ENCODE measurements at regions not wholly inside any gene's neighbourhood (a gene's known extent, or its start where the extent isn't known, plus 50 kb on each side); places are given as distances from the start of the nearest gene placed in this dataset.

GRCh38 chr18:30492552-30493129, 549.9 kb downstream of the DSC3 start:
- no peak overlapping the region for H3K4me2 ChIP-seq (ENCODE audit: insufficient read depth, insufficient read length, low read length)
- no peak overlapping the region for H4K8ac ChIP-seq (replicated peaks; ENCODE audit: insufficient read length, low read depth, low read length)
- no peak overlapping the region for H2BK120ac ChIP-seq (ENCODE audit: low read depth, low read length, poor library complexity, severe bottlenecking)
- no peak overlapping the region for H3K23ac ChIP-seq (ENCODE audit: insufficient read length, low read depth, low read length)
- no peak overlapping the region for H2BK15ac ChIP-seq (ENCODE audit: low read depth, low read length)
- no peak overlapping the region for H3K27ac Mint-ChIP-seq
- H3K4me3 Mint-ChIP-seq: no peak overlapping the region
- no peaks in the 10 kb centered on the region for H3K79me2 ChIP-seq (ENCODE audit: insufficient read depth, low read length)
- H3K9ac ChIP-seq (ENCODE audit: extremely low read depth, insufficient read length, low read length): no peak overlapping the region
- H3T11ph ChIP-seq (ENCODE audit: low read length): no peak overlapping the region
- H4K20me1 ChIP-seq (ENCODE audit: control insufficient read depth, insufficient read depth, insufficient read length): no peaks in the 10 kb centered on the region
- H4K91ac ChIP-seq (ENCODE audit: insufficient read length, low read depth, low read length): no peak overlapping the region
- H3K36me3 Mint-ChIP-seq (ENCODE audit: insufficient read depth in 1 of 3, low read depth in 3 of 3): no peaks in the 10 kb centered on the region
- no peaks in the 10 kb centered on the region for H3K9me3 ChIP-seq (ENCODE audit: control insufficient read depth, low read depth, low read length)
- H2BK5ac ChIP-seq (ENCODE audit: insufficient read length, low read length): no peak overlapping the region
- H3K4me1 ChIP-seq (ENCODE audit: insufficient read depth, low read length): no peaks in the 10 kb centered on the region
- no CpG with 5 or more reads among the region's 4 CpGs for WGBS (ENCODE audit: extremely low coverage, insufficient read length, low lambda C conversion rate)
- H2BK12ac ChIP-seq (ENCODE audit: insufficient read length, low read depth, low read length): no peak overlapping the region
- H3K27me3 ChIP-seq (ENCODE audit: insufficient read depth, low read length): no peaks in the 10 kb centered on the region
- no peak overlapping the region for H2AK5ac ChIP-seq (ENCODE audit: insufficient read length, low read length)
- TF ChIP-seq CTCF (conservative IDR thresholded peaks at IDR 0.05): no peak
- H3K27ac ChIP-seq (ENCODE audit: insufficient read length, low read depth, low read length): no peak overlapping the region
- H2AFZ ChIP-seq (ENCODE audit: low read length): no peak overlapping the region
- no peaks in the 10 kb centered on the region for H3K27me3 Mint-ChIP-seq (ENCODE audit: low read depth)
- no peak overlapping the region for H3K18ac ChIP-seq (ENCODE audit: insufficient read length, low read depth, low read length)
- H4K5ac ChIP-seq (ENCODE audit: insufficient read length, low read depth, low read length): no peak overlapping the region
- no peak for DNase-seq
- H3K79me1 ChIP-seq (ENCODE audit: insufficient read depth, low read depth, low read length, poor library complexity, severe bottlenecking): no peaks in the 10 kb centered on the region
- H2BK20ac ChIP-seq (ENCODE audit: low read depth, low read length, poor library complexity, severe bottlenecking): no peak overlapping the region
- H3K4ac ChIP-seq (ENCODE audit: low read depth, low read length): no peak overlapping the region
- no peak overlapping the region for H3K56ac ChIP-seq (ENCODE audit: insufficient read length, low read depth, low read length)
- peaks cover 4% of the 10 kb centered on the region in 2 experiments; a peak in 3 of 4 replicates for H3K4me1 Mint-ChIP-seq
- H3K9me3 Mint-ChIP-seq: peaks cover 0 to 2% of the 10 kb centered on the region in 2 experiments; a peak in 2 of 5 replicates
- H3K23me2 ChIP-seq (ENCODE audit: insufficient read length, low read depth, low read length, poor library complexity, severe bottlenecking): no peaks in the 10 kb centered on the region
- H3K14ac ChIP-seq (ENCODE audit: insufficient read depth, low read length): no peak overlapping the region
